ENCODE measurements at regions not wholly inside any gene's neighbourhood (a gene's known extent, or its start where the extent isn't known, plus 50 kb on each side); places are given as distances from the start of the nearest gene placed in this dataset.

DNA sequence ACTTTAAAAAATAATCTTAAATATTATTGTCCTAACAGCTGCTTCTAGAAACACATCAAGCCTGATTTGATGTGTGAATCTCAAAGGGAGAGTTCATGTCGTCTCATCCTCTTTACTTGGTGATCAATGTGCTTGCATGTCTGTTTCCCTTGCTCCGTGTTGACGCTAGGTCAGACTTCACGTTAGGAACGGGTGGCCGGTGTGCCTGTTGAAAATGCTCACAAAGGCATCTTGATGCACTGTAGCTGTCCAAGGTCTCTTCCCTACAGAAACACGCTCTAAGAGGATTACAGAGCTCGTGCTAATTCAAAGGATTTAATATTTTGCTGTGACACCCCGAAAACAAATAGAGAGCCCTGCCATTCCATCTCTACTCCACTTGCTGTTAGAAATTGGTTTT, 84.6 kb downstream of the ID4 start:
- Histone ChIP-seq H3K27ac (ENCODE audit: low read depth, low read length) (no peak overlapping the region), H3K36me3 (ENCODE audit: low read length) (no peaks in the 10 kb centered on the region), H3K27me3 (ENCODE audit: low read length) (peaks cover 4% of the 10 kb centered on the region; the same call in 1 of the 2 replicates), H3F3A (ENCODE audit: insufficient read depth) (no peaks in the 10 kb centered on the region), H4K20me1 (ENCODE audit: low read depth, low read length) (no peaks in the 10 kb centered on the region; the same call in 1 of the 2 replicates), H3K9me2 (replicated peaks; ENCODE audit: insufficient read depth, low read length) (no peaks in the 10 kb centered on the region), H3K4me2 (ENCODE audit: low read depth, low read length, poor library complexity, severe bottlenecking) (no peak overlapping the region), H3K79me2 (ENCODE audit: insufficient read depth, low read length) (no peaks in the 10 kb centered on the region), H2AFZ (ENCODE audit: low read depth, low read length, severe bottlenecking) (no peak overlapping the region), H3K9me3 (ENCODE audit: insufficient read depth, low read length) (0 out of 2 replicates have a peak, but pooled peaks cover 12% of the 10 kb centered on the region), H3K9ac (ENCODE audit: low read length) (no peak overlapping the region), H3K4me3 (ENCODE audit: insufficient read depth, low read length, poor library complexity, severe bottlenecking) (no peak overlapping the region)
- no peak for TF ChIP-seq EZH2phosphoT487 (conservative IDR thresholded peaks at IDR 0.05; ENCODE audit: low read length)
- TF ChIP-seq, protein P1, sequence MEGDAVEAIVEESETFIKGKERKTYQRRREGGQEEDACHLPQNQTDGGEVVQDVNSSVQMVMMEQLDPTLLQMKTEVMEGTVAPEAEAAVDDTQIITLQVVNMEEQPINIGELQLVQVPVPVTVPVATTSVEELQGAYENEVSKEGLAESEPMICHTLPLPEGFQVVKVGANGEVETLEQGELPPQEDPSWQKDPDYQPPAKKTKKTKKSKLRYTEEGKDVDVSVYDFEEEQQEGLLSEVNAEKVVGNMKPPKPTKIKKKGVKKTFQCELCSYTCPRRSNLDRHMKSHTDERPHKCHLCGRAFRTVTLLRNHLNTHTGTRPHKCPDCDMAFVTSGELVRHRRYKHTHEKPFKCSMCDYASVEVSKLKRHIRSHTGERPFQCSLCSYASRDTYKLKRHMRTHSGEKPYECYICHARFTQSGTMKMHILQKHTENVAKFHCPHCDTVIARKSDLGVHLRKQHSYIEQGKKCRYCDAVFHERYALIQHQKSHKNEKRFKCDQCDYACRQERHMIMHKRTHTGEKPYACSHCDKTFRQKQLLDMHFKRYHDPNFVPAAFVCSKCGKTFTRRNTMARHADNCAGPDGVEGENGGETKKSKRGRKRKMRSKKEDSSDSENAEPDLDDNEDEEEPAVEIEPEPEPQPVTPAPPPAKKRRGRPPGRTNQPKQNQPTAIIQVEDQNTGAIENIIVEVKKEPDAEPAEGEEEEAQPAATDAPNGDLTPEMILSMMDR (IDR thresholded peaks at IDR 0.05; ENCODE audit: insufficient read depth, low read length, poor library complexity, severe bottlenecking), result no peak

DNA sequence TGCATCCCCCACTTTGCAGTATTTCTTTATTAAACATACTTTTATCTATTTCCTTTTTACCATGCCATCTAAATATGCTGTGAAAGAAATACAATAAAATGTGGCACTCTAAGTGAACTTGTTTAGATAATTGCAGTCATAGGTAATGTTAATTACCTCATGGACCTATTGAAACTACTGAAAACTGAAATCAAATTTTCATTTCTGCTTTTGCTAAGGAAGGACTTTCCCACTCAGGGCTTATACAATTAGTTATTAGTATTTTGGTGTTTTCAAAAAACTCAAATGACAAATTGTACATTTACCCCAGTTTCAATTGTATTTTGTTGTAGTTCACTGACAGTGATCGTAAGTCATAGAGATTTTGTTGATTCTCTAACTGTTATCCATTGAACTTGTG, 88.4 kb downstream of the ID4 start:
- no peak overlapping the region for H3K4me3 ChIP-seq (ENCODE audit: insufficient read depth, low read length, poor library complexity, severe bottlenecking)
- H3K9ac ChIP-seq (ENCODE audit: low read length), result no peak overlapping the region
- no peak for TF ChIP-seq EZH2phosphoT487 (conservative IDR thresholded peaks at IDR 0.05; ENCODE audit: low read length)
- TF ChIP-seq, protein P1 (IDR thresholded peaks at IDR 0.05; ENCODE audit: insufficient read depth, low read length, poor library complexity, severe bottlenecking), result no peak
- H3K79me2 ChIP-seq (ENCODE audit: insufficient read depth, low read length), result no peaks in the 10 kb centered on the region
- H3K27ac ChIP-seq (ENCODE audit: low read depth, low read length), result no peak overlapping the region
- H2AFZ ChIP-seq (ENCODE audit: low read depth, low read length, severe bottlenecking), result no peak overlapping the region
- H4K20me1 ChIP-seq (ENCODE audit: low read depth, low read length), result no peaks in the 10 kb centered on the region; the same call in 1 of the 2 replicates
- no peak overlapping the region for H3K4me2 ChIP-seq (ENCODE audit: low read depth, low read length, poor library complexity, severe bottlenecking)
- peaks cover 4% of the 10 kb centered on the region; the same call in 1 of the 2 replicates for H3K27me3 ChIP-seq (ENCODE audit: low read length)
- no peaks in the 10 kb centered on the region for H3K9me2 ChIP-seq (replicated peaks; ENCODE audit: insufficient read depth, low read length)
- H3F3A ChIP-seq (ENCODE audit: insufficient read depth), result no peaks in the 10 kb centered on the region
- H3K9me3 ChIP-seq (ENCODE audit: insufficient read depth, low read length), result no peaks in the 10 kb centered on the region
- H3K36me3 ChIP-seq (ENCODE audit: low read length), result no peaks in the 10 kb centered on the region

DNA sequence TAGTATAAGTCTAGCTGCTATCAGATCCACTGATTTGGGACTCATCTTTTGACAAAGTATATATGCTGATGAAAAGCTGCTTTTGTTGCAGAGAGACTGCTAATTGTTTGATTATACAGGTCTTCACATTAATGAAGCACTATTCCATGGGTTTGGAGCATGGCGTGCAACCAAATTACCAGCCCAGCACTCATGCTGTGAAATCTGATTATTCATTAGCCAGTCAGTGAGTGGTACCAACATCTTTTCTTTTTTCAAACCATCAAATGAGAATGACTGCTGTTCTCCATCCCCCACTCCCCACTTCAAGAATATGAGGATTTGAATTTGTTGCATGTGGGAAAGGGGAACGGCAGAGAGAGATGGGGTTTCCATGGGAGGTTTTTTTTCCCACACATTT, 91.3 kb downstream of the ID4 start:
- no peak overlapping the region for H2AFZ ChIP-seq (ENCODE audit: low read depth, low read length, severe bottlenecking)
- no peaks in the 10 kb centered on the region for H3K79me2 ChIP-seq (ENCODE audit: insufficient read depth, low read length)
- no peaks in the 10 kb centered on the region for H3F3A ChIP-seq (ENCODE audit: insufficient read depth)
- no peaks in the 10 kb centered on the region; the same call in 1 of the 2 replicates for H3K27me3 ChIP-seq (ENCODE audit: low read length)
- no peak overlapping the region for H3K4me2 ChIP-seq (ENCODE audit: low read depth, low read length, poor library complexity, severe bottlenecking)
- no peaks in the 10 kb centered on the region for H3K36me3 ChIP-seq (ENCODE audit: low read length)
- no peak overlapping the region for H3K27ac ChIP-seq (ENCODE audit: low read depth, low read length)
- no peaks in the 10 kb centered on the region for H4K20me1 ChIP-seq (ENCODE audit: low read depth, low read length)
- no peaks in the 10 kb centered on the region for H3K9me2 ChIP-seq (replicated peaks; ENCODE audit: insufficient read depth, low read length)
- H3K9ac ChIP-seq (ENCODE audit: low read length), result no peak overlapping the region
- H3K4me3 ChIP-seq (ENCODE audit: insufficient read depth, low read length, poor library complexity, severe bottlenecking), result no peak overlapping the region
- H3K9me3 ChIP-seq (ENCODE audit: insufficient read depth, low read length), result no peaks in the 10 kb centered on the region
- TF ChIP-seq, protein P1 (IDR thresholded peaks at IDR 0.05; ENCODE audit: insufficient read depth, low read length, poor library complexity, severe bottlenecking), result no peak
- no peak for TF ChIP-seq EZH2phosphoT487 (conservative IDR thresholded peaks at IDR 0.05; ENCODE audit: low read length)
